Parathyroid adenoma (tissue), 2 donors: ENCODE measurements at regions not wholly inside any gene's neighbourhood (a gene's known extent, or its start where the extent isn't known, plus 50 kb on each side); places are given as distances from the start of the nearest gene placed in this dataset.

Source experiments
- H2AFZ ChIP-seq: fragments of 300-600 bp; sonication (generic); one replicate; pipeline ENCODE4 v1.7.0; 2017; ENCODE audit warnings: antibody characterized with exemption, mild to moderate bottlenecking
- H3K27ac ChIP-seq: fragments of 300-600 bp; sonication (generic); one replicate; pipeline ENCODE4 v1.7.0; 2017
- H3K27me3 ChIP-seq: fragments of 300-600 bp; sonication (generic); one replicate; pipeline ENCODE4 v1.7.0; 2017; ENCODE audit warnings: low read length; ENCODE audit not compliant: control insufficient read depth, insufficient read depth
- H3K36me3 ChIP-seq: fragments of 300-600 bp; sonication (generic); one replicate; pipeline ENCODE4 v1.7.0; 2017; ENCODE audit warnings: low read length; ENCODE audit not compliant: control insufficient read depth, insufficient read depth
- H3K4me1 ChIP-seq: fragments of 300-600 bp; sonication (generic); one replicate; pipeline ENCODE4 v1.7.0; 2017; ENCODE audit warnings: control low read depth
- H3K4me2 ChIP-seq: fragments of 300-600 bp; sonication (generic); one replicate; pipeline ENCODE4 v1.7.0; 2017; ENCODE audit warnings: low read length
- H3K4me3 ChIP-seq: fragments of 300-600 bp; sonication (generic); one replicate; pipeline ENCODE4 v1.7.0; 2017; ENCODE audit warnings: low read depth, low read length
- H3K79me2 ChIP-seq: fragments of 300-600 bp; sonication (generic); one replicate; pipeline ENCODE4 v1.7.0; 2017; ENCODE audit warnings: control low read depth
- H3K9ac ChIP-seq: fragments of 300-600 bp; sonication (generic); one replicate; pipeline ENCODE4 v1.7.0; 2017; ENCODE audit warnings: mild to moderate bottlenecking
- H3K9me3 ChIP-seq: fragments of 300-600 bp; sonication (generic); one replicate; pipeline ENCODE4 v1.7.0; 2017; ENCODE audit warnings: low read length; ENCODE audit not compliant: control insufficient read depth
- TF ChIP-seq, protein P1 (sequence below): fragments of 300-600 bp; sonication (generic); IDR thresholded peaks from one replicate; pipeline ENCODE4 v1.7.0; 2017; ENCODE audit warnings: antibody characterized with exemption, mild to moderate bottlenecking
- donor health status: primary hyperparathyroidism.

DNA sequence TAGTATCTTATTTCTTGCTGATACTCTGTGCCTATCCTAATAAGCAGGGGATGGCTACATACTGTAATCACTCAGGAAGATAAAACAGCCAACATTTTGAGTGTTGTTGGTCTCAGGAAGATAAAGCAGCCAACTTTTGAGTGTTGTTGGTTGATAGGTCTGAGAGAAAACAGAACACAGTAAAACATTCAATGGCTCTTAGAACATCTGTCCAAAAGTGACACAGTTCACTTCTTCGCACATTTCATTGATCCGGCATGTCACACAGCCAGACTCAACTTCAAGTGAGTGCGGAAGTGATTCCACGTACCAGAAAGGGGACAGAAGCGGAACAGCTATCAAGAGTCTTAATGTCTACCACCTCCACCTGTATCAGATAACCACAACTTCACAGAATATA, 87.3 kb upstream of the DMD start:
- no peaks in the 10 kb centered on the region for H3K79me2 ChIP-seq
- no peak overlapping the region for H3K27ac ChIP-seq
- H3K9me3 ChIP-seq, result no peaks in the 10 kb centered on the region
- H3K4me1 ChIP-seq, result no peaks in the 10 kb centered on the region
- H3K4me3 ChIP-seq, result no peak overlapping the region
- H3K36me3 ChIP-seq, result no peaks in the 10 kb centered on the region
- H3K9ac ChIP-seq, result no peak overlapping the region
- H2AFZ ChIP-seq, result no peak overlapping the region
- H3K27me3 ChIP-seq, result no peaks in the 10 kb centered on the region
- no peak overlapping the region for H3K4me2 ChIP-seq
- TF ChIP-seq, protein P1, sequence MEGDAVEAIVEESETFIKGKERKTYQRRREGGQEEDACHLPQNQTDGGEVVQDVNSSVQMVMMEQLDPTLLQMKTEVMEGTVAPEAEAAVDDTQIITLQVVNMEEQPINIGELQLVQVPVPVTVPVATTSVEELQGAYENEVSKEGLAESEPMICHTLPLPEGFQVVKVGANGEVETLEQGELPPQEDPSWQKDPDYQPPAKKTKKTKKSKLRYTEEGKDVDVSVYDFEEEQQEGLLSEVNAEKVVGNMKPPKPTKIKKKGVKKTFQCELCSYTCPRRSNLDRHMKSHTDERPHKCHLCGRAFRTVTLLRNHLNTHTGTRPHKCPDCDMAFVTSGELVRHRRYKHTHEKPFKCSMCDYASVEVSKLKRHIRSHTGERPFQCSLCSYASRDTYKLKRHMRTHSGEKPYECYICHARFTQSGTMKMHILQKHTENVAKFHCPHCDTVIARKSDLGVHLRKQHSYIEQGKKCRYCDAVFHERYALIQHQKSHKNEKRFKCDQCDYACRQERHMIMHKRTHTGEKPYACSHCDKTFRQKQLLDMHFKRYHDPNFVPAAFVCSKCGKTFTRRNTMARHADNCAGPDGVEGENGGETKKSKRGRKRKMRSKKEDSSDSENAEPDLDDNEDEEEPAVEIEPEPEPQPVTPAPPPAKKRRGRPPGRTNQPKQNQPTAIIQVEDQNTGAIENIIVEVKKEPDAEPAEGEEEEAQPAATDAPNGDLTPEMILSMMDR, result no peak

DNA sequence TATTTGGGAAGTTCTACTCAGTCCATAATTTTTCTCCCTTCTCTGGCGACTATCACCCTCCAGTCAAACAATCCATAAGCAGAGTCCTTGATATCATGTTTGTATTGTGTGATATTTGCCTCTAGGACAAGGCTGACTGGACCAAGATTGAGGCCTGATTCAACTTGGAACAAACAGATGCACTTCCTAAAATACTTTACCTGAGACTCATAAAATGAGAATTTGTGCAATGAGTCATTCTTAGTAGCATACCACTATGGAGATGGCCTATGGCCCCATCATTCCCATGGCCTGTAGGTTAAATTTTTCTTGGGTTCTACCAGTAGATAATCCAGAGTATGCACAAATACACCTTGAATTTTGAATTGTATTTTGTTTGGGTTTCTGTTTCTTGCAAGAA, 74.2 kb upstream of the DMD start:
- no peak overlapping the region for H3K27ac ChIP-seq
- no peak overlapping the region for H2AFZ ChIP-seq
- no peak overlapping the region for H3K4me2 ChIP-seq
- H3K79me2 ChIP-seq, result no peaks in the 10 kb centered on the region
- no peaks in the 10 kb centered on the region for H3K4me1 ChIP-seq
- H3K4me3 ChIP-seq, result no peak overlapping the region
- no peaks in the 10 kb centered on the region for H3K36me3 ChIP-seq
- no peak overlapping the region for H3K9ac ChIP-seq
- H3K9me3 ChIP-seq, result no peaks in the 10 kb centered on the region
- H3K27me3 ChIP-seq, result no peaks in the 10 kb centered on the region
- TF ChIP-seq, protein P1, result no peak

DNA sequence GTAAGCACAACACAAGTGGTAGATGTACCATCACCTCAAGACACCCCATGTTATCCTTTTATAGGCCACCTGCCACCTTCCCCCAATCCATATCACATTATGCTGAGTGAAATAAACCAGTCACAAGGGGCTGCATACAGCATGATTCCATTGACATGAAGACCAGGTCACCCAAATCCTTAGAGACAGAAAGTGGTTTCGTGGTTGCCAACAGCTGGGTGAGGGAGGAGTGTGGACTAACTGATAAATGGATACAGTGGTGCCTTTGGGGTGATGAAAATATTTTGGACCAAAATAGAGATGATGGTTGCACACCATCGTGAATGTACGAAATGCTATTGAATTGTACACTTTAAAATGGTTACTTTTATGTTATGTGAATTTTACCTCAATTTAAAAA, 65.7 kb upstream of the DMD start:
- H3K4me1 ChIP-seq, result no peaks in the 10 kb centered on the region
- H3K9me3 ChIP-seq, result no peaks in the 10 kb centered on the region

DNA sequence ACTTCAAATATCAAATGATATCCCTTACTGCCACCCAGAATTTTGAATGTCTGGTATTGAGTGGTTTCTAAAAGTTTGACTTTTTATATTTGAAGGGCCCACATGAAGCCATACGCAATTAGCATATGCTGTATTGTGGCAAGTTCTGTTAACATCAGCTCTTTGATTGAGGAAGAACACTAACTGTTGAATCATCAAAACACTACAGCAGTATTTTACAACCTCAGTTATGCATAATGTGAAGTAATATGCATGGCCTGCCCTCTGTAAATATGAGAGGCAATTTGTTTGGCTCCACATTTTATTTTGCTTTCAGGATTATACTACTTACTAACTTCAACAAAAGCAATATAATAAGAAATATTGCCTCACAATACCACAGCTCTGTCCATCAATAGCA, 62.2 kb upstream of the DMD start:
- no peak overlapping the region for H3K4me3 ChIP-seq
- H3K9me3 ChIP-seq, result no peaks in the 10 kb centered on the region
- no peaks in the 10 kb centered on the region for H3K4me1 ChIP-seq
- H3K79me2 ChIP-seq, result no peaks in the 10 kb centered on the region
- TF ChIP-seq, protein P1, result no peak
- H3K27me3 ChIP-seq, result no peaks in the 10 kb centered on the region
- no peak overlapping the region for H3K27ac ChIP-seq
- no peak overlapping the region for H2AFZ ChIP-seq
- no peaks in the 10 kb centered on the region for H3K36me3 ChIP-seq
- no peak overlapping the region for H3K4me2 ChIP-seq
- H3K9ac ChIP-seq, result no peak overlapping the region

More for the DNA sequence above, 65.7 kb upstream of the DMD start:
- H3K4me3 ChIP-seq, result no peak overlapping the region
- H2AFZ ChIP-seq, result no peak overlapping the region
- H3K36me3 ChIP-seq, result no peaks in the 10 kb centered on the region
- no peak overlapping the region for H3K4me2 ChIP-seq
- TF ChIP-seq, protein P1, result no peak
- H3K27me3 ChIP-seq, result no peaks in the 10 kb centered on the region
- H3K27ac ChIP-seq, result no peak overlapping the region
- no peak overlapping the region for H3K9ac ChIP-seq
- no peaks in the 10 kb centered on the region for H3K79me2 ChIP-seq

DNA sequence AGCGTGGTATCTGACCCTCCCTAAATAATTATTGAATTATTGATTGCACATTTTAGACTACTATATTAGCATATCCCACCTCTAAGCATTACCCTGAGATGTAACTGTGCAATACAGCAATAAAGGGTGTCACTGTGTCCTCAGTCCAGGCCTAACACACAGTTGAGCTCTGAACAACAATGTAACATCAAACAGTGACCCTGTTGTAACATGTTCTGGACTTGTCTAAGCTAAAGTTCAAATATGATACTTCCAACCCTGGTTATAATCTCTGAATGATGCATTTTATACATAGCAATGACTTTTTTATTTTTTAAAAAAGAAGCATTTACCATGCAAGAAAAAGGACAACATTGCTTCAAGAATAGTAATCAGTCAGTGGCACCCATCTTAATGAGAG, 61.6 kb upstream of the DMD start:
- H3K27ac ChIP-seq, result no peak overlapping the region
- no peaks in the 10 kb centered on the region for H3K4me1 ChIP-seq
- H3K9ac ChIP-seq, result no peak overlapping the region
- H3K27me3 ChIP-seq, result no peaks in the 10 kb centered on the region
- H3K79me2 ChIP-seq, result no peaks in the 10 kb centered on the region
- H3K4me2 ChIP-seq, result no peak overlapping the region
- no peaks in the 10 kb centered on the region for H3K36me3 ChIP-seq
- no peak overlapping the region for H3K4me3 ChIP-seq
- TF ChIP-seq, protein P1, result no peak
- H2AFZ ChIP-seq, result no peak overlapping the region
- H3K9me3 ChIP-seq, result no peaks in the 10 kb centered on the region
